HepG2 (cell line): ENCODE measurements at regions not wholly inside any gene's neighbourhood (a gene's known extent, or its start where the extent isn't known, plus 50 kb on each side); places are given as distances from the start of the nearest gene placed in this dataset.

ENCODE experiments used
- ATAC-seq: fragments of 200-7000 bp; cut with Tn5 transposase; 3 replicates; pipeline ENCODE4 v1.9.1; 2020; ENCODE audit warnings: mild to moderate bottlenecking, moderate library complexity
- BruUV-seq: library from RNA; stranded (reverse); fragments of 400-500 nt; replicated peaks from 2 replicates; lab custom pipeline; 2021; lab: Mats Ljungman, UMichigan
- CTCF ChIA-PET: fragments of 300-600 bp; formaldehyde crosslinking; extraction: SDS; loops from one replicate; lab custom pipeline; 2021; ENCODE audit warnings: low total read pairs, inconsistent platforms, low intra/inter-chr PET ratio; lab: Yijun Ruan, JAX
- POLR2A ChIA-PET: fragments of 350-600 bp; sonication (Branson Sonifier 250); formaldehyde crosslinking; loops from one replicate; lab custom pipeline; 2020; ENCODE audit warnings: antibody characterized with exemption, inconsistent platforms; lab: Yijun Ruan, JAX
- DNase-seq: peaks from one replicate; pipeline ENCODE4 v3.0.0-alpha.2; 2015; ENCODE audit warnings: low spot score
- FAIRE-seq: peaks from 3 replicates; lab custom pipeline; 2011; peaks lifted over from hg19 to GRCh38; lab: Jason Lieb, UNC
- H2AFZ ChIP-seq: one replicate; pipeline ENCODE4 v1.6.1; 2011; ENCODE audit warnings: low read length, inconsistent platforms
- H3K27ac ChIP-seq: fragments of 300-600 bp; 3 replicates; pipeline ENCODE4 v1.8.0; 2011; ENCODE audit warnings: mixed run types, mild to moderate bottlenecking, mixed read lengths, low read length, inconsistent platforms; ENCODE audit not compliant: insufficient read depth; ENCODE audit errors: extremely low read length
- H3K27me3 ChIP-seq, 2 experiments: fragments of 200-600 bp in 1 of 2; 2 replicates in 1 of 2; 3 replicates in 1 of 2; pipeline versions ENCODE4 v1.6.0 to v1.8.0; 2011; ENCODE audit warnings: low read length in 2 of 2, mild to moderate bottlenecking in 2 of 2, moderate library complexity in 2 of 2, inconsistent platforms in 1 of 2; ENCODE audit not compliant: insufficient read depth in 2 of 2, control insufficient read depth in 1 of 2
- H3K36me3 ChIP-seq, 2 experiments: fragments of 200-600 bp in 1 of 2; replicated peaks in 1 of 2; 2 replicates in 1 of 2; 3 replicates in 1 of 2; pipeline versions ENCODE4 v1.5.1 to v1.8.0; 2011; ENCODE audit warnings: low read length in 2 of 2, inconsistent platforms in 1 of 2; ENCODE audit not compliant: insufficient read depth in 2 of 2, control insufficient read depth in 1 of 2
- H3K4me1 ChIP-seq: 2 replicates; pipeline ENCODE4 v1.5.1; 2012; ENCODE audit warnings: low read length, inconsistent platforms; ENCODE audit not compliant: insufficient read depth
- H3K4me2 ChIP-seq: 2 replicates; pipeline ENCODE4 v1.6.0; 2011; ENCODE audit warnings: low read depth, low read length, inconsistent platforms
- H3K4me3 ChIP-seq, 3 experiments: fragments of 200-600 bp in 1 of 3; sonication (generic), shearing (Covaris generic) in 1 of 3; replicated peaks in 1 of 3; 2 replicates each; pipeline ENCODE4 v1.5.1; 2011 to 2016; ENCODE audit warnings: low read length in 3 of 3, inconsistent platforms in 2 of 3, low read depth in 2 of 3, mild to moderate bottlenecking in 2 of 3, control low read depth in 1 of 3, mixed read lengths in 1 of 3; ENCODE audit not compliant: insufficient read depth in 1 of 3
- H3K79me2 ChIP-seq: one replicate; pipeline ENCODE4 v1.6.1; 2011; ENCODE audit warnings: low read length, inconsistent platforms; ENCODE audit not compliant: insufficient read depth
- H3K9ac ChIP-seq: 2 replicates; pipeline ENCODE4 v1.6.0; 2011; ENCODE audit warnings: mild to moderate bottlenecking, low read depth, low read length, inconsistent platforms; ENCODE audit not compliant: insufficient read depth
- H3K9me3 ChIP-seq: 2 replicates; pipeline ENCODE4 v1.5.1; 2012; ENCODE audit warnings: mild to moderate bottlenecking, low read length
- H4K20me1 ChIP-seq: 2 replicates; pipeline ENCODE4 v1.6.0; 2011; ENCODE audit warnings: inconsistent platforms, mild to moderate bottlenecking, low read length, moderate library complexity; ENCODE audit not compliant: insufficient read depth
- KAT7 ChIP-seq: IDR thresholded peaks from 2 replicates; pipeline ENCODE4 v1.6.1; 2018; ENCODE audit warnings: borderline replicate concordance, missing compliant biosample characterization
- KLF6 ChIP-seq: IDR thresholded peaks from 2 replicates; pipeline ENCODE4 v1.8.0; 2016; ENCODE audit warnings: missing biosample characterization, missing genetic modification reagents
- MTA3 ChIP-seq: sonication (generic); formaldehyde crosslinking; IDR thresholded peaks from 2 replicates; pipeline ENCODE4 v1.4.0; 2020; ENCODE audit warnings: missing genetic modification reagents
- NPAS2 ChIP-seq: sonication (generic); formaldehyde crosslinking; IDR thresholded peaks from 2 replicates; pipeline ENCODE4 v1.8.0; 2022; ENCODE audit warnings: mild to moderate bottlenecking, missing genetic modification reagents, borderline replicate concordance
- ZBTB7A ChIP-seq: sonication (generic); formaldehyde crosslinking; IDR thresholded peaks from 2 replicates; pipeline ENCODE4 v1.8.0; 2022; ENCODE audit warnings: mild to moderate bottlenecking, missing genetic modification reagents
- ZNF432 ChIP-seq: sonication (generic); formaldehyde crosslinking; IDR thresholded peaks from 2 replicates; pipeline ENCODE4 v1.5.0; 2020; ENCODE audit warnings: missing genetic modification reagents, mild to moderate bottlenecking, borderline replicate concordance
- ZSCAN29 ChIP-seq: sonication (generic); formaldehyde crosslinking; conservative IDR thresholded peaks from 2 replicates; pipeline ENCODE4 v1.4.0; 2020; ENCODE audit warnings: mild to moderate bottlenecking, missing genetic modification reagents
- WGBS: methylation state at CpG from one replicate; pipeline ENCODE4 v1.1.6; 2017; ENCODE audit warnings: low lambda C conversion rate; 5-methylcytosine and 5-hydroxymethylcytosine counted together
- in situ Hi-C: cut with HindIII; loops from 2 replicates; pipeline ENCODE4 v1.10.0; 2017; ENCODE audit warnings: low pct_unique_long_range_greater_than_20kb; ENCODE audit not compliant: extremely low pct_ligation_motif_present
- intact Hi-C: fragments of 100-400 bp; cut with micrococcal nuclease; formaldehyde crosslinking; loops from one replicate; pipeline ENCODE4 v1.10.0; 2022; ENCODE audit not compliant: unreplicated experiment
- TF ChIP-seq, protein P1 (sequence below): sonication (generic); formaldehyde crosslinking; IDR thresholded peaks from 2 replicates; pipeline ENCODE4 v1.8.1; 2022; ENCODE audit warnings: low read depth, mild to moderate bottlenecking, missing genetic modification reagents
- TF ChIP-seq, protein P2 (sequence below): sonication (generic); formaldehyde crosslinking; IDR thresholded peaks from 2 replicates; pipeline ENCODE4 v1.4.0; 2020; ENCODE audit warnings: missing genetic modification reagents
- TF ChIP-seq, protein P3 (sequence below): sonication (generic); formaldehyde crosslinking; IDR thresholded peaks from 2 replicates; pipeline ENCODE4 v1.8.0; 2022; ENCODE audit warnings: mild to moderate bottlenecking, missing genetic modification reagents, moderate library complexity
- TF ChIP-seq, protein P4 (sequence below): sonication (generic); formaldehyde crosslinking; IDR thresholded peaks from 2 replicates; pipeline ENCODE4 v1.4.0; 2020; ENCODE audit warnings: mild to moderate bottlenecking, missing genetic modification reagents
- TF ChIP-seq, protein P5 (sequence below): conservative IDR thresholded peaks from 2 replicates; pipeline ENCODE4 v1.6.1; 2018; ENCODE audit warnings: missing genetic modification reagents

- Histone ChIP-seq H3K27me3 (no peaks in the 10 kb centered on the region; a peak in 1 of 5 replicates), H3K27ac (no peak overlapping the region), H3K79me2 (no peaks in the 10 kb centered on the region), H3K9ac (no peak overlapping the region), H2AFZ (no peak overlapping the region), H3K4me2 (no peak overlapping the region), H3K9me3 (no peaks in the 10 kb centered on the region), H4K20me1 (no peaks in the 10 kb centered on the region), H3K36me3 (no peaks in the 10 kb centered on the region), H3K4me3 (no peak overlapping the region), H3K4me1 (peaks cover 7% of the 10 kb centered on the region; the same call in 1 of the 2 replicates)
- in situ Hi-C loops (no loop called here), intact Hi-C loops (no loop called here)
- ATAC-seq (no peak), DNase-seq (no peak), FAIRE-seq (no peak)
- ChIA-PET CTCF (no interaction called here), POLR2A (no interaction called here)
- BruUV-seq = no TSS peak
- TF ChIP-seq, protein P1, sequence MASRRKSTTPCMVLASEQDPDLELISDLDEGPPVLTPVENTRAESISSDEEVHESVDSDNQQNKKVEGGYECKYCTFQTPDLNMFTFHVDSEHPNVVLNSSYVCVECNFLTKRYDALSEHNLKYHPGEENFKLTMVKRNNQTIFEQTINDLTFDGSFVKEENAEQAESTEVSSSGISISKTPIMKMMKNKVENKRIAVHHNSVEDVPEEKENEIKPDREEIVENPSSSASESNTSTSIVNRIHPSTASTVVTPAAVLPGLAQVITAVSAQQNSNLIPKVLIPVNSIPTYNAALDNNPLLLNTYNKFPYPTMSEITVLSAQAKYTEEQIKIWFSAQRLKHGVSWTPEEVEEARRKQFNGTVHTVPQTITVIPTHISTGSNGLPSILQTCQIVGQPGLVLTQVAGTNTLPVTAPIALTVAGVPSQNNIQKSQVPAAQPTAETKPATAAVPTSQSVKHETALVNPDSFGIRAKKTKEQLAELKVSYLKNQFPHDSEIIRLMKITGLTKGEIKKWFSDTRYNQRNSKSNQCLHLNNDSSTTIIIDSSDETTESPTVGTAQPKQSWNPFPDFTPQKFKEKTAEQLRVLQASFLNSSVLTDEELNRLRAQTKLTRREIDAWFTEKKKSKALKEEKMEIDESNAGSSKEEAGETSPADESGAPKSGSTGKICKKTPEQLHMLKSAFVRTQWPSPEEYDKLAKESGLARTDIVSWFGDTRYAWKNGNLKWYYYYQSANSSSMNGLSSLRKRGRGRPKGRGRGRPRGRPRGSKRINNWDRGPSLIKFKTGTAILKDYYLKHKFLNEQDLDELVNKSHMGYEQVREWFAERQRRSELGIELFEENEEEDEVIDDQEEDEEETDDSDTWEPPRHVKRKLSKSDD (CRISPR knock-in tag) = no peak
- TF ChIP-seq NPAS2 (CRISPR knock-in tag) (no peak), ZNF432 (no peak), MTA3 (CRISPR knock-in tag) (no peak)
- TF ChIP-seq, protein P2, sequence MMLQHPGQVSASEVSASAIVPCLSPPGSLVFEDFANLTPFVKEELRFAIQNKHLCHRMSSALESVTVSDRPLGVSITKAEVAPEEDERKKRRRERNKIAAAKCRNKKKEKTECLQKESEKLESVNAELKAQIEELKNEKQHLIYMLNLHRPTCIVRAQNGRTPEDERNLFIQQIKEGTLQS (CRISPR knock-in tag) = no peak
- 71% methylated on average over 1 of the region's 1 CpG for WGBS
Measured at GRCh38 chr3:30457081-30457480, 149.3 kb upstream of the TGFBR2 start.

DNA sequence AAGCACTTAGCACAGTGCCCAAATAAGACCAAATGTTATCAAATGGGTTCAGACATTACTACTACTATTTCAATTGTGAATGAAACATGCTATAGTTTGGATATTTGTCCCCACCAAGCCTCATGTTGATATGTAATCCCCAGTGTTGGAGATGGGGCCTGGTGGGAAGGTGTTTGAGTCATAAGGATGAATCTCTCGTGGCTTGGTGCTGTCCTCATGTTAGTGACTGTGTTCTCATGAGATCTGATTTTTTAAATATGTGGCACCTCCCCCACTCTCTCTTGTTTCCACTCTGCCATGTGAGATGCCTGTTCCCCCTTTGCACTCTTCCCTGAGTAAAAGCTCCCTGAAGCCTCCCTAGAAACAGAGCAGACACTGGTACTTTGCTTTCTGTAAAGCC lies 148.7 kb upstream of the TGFBR2 start:
- Histone ChIP-seq H3K79me2 (no peaks in the 10 kb centered on the region), H3K4me3 (no peak overlapping the region), H3K36me3 (no peaks in the 10 kb centered on the region), H3K4me1 (peaks cover 7% of the 10 kb centered on the region; the same call in 1 of the 2 replicates), H4K20me1 (no peaks in the 10 kb centered on the region), H3K27ac (no peak overlapping the region), H3K4me2 (no peak overlapping the region), H3K27me3 (no peaks in the 10 kb centered on the region; a peak in 1 of 5 replicates), H3K9me3 (no peaks in the 10 kb centered on the region), H3K9ac (no peak overlapping the region), H2AFZ (no peak overlapping the region)
- ATAC-seq (no peak), DNase-seq (no peak), FAIRE-seq (no peak)
- ChIA-PET CTCF (no interaction called here), POLR2A (no interaction called here)
- no TSS peak for BruUV-seq
- 83% methylated on average over 1 of the region's 1 CpG for WGBS
- in situ Hi-C loops = no loop called here
- intact Hi-C loops = no loop called here
- TF ChIP-seq ZSCAN29 (CRISPR knock-in tag) (no peak), KLF6 (CRISPR knock-in tag) (no peak), KAT7 (no peak), ZBTB7A (CRISPR knock-in tag) (no peak)
- TF ChIP-seq, protein P3, sequence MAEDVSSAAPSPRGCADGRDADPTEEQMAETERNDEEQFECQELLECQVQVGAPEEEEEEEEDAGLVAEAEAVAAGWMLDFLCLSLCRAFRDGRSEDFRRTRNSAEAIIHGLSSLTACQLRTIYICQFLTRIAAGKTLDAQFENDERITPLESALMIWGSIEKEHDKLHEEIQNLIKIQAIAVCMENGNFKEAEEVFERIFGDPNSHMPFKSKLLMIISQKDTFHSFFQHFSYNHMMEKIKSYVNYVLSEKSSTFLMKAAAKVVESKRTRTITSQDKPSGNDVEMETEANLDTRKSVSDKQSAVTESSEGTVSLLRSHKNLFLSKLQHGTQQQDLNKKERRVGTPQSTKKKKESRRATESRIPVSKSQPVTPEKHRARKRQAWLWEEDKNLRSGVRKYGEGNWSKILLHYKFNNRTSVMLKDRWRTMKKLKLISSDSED (CRISPR knock-in tag) = no peak
- TF ChIP-seq, protein P4, sequence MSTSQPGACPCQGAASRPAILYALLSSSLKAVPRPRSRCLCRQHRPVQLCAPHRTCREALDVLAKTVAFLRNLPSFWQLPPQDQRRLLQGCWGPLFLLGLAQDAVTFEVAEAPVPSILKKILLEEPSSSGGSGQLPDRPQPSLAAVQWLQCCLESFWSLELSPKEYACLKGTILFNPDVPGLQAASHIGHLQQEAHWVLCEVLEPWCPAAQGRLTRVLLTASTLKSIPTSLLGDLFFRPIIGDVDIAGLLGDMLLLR (CRISPR knock-in tag) = no peak
- TF ChIP-seq, protein P5, sequence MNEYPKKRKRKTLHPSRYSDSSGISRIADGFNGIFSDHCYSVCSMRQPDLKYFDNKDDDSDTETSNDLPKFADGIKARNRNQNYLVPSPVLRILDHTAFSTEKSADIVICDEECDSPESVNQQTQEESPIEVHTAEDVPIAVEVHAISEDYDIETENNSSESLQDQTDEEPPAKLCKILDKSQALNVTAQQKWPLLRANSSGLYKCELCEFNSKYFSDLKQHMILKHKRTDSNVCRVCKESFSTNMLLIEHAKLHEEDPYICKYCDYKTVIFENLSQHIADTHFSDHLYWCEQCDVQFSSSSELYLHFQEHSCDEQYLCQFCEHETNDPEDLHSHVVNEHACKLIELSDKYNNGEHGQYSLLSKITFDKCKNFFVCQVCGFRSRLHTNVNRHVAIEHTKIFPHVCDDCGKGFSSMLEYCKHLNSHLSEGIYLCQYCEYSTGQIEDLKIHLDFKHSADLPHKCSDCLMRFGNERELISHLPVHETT (CRISPR knock-in tag) = no peak
